Endothelial cell of umbilical vein (primary cell): ENCODE measurements at regions not wholly inside any gene's neighbourhood (a gene's known extent, or its start where the extent isn't known, plus 50 kb on each side); places are given as distances from the start of the nearest gene placed in this dataset.

ENCODE experiments used
- BruUV-seq: library from RNA; stranded (reverse); fragments of 400-500 nt; replicated peaks from 2 replicates; lab custom pipeline; 2021; lab: Mats Ljungman, UMichigan
- CTCF ChIA-PET: fragments of 300-600, 350-600 bp; sonication (Branson Sonifier 250); formaldehyde crosslinking; loops from one replicate; lab custom pipeline; 2021; ENCODE audit warnings: antibody characterized with exemption, inconsistent platforms; lab: Charles Lee
- POLR2A ChIA-PET: fragments of 300-600, 350-600 bp; sonication (Branson Sonifier 250); formaldehyde crosslinking; loops from one replicate; lab custom pipeline; 2021; ENCODE audit warnings: antibody characterized with exemption, inconsistent platforms; lab: Charles Lee
- DNase-seq: peaks from one replicate; pipeline ENCODE4 v3.0.0-alpha.2; 2011; ENCODE audit warnings: low read depth, low spot score
- FAIRE-seq: peaks from 2 replicates; lab custom pipeline; 2011; peaks lifted over from hg19 to GRCh38; lab: Jason Lieb, UNC
- H2AFZ ChIP-seq: 2 replicates; pipeline ENCODE4 v1.6.0; 2012; ENCODE audit warnings: low read depth, low read length, control low read depth, inconsistent platforms
- H3K27ac ChIP-seq: 2 replicates; pipeline ENCODE4 v1.5.1; 2011; ENCODE audit warnings: low read depth, mild to moderate bottlenecking, control low read depth, low read length, moderate library complexity; ENCODE audit not compliant: insufficient read depth
- H3K27me3 ChIP-seq, 2 experiments: 2 replicates each; pipeline versions ENCODE4 v1.6.0 to v1.6.1; 2011; ENCODE audit warnings: low read length in 2 of 2, mixed read lengths in 1 of 2; ENCODE audit not compliant: control insufficient read depth in 2 of 2, insufficient read depth in 2 of 2
- H3K36me3 ChIP-seq, 2 experiments: 2 replicates in 1 of 2; 3 replicates in 1 of 2; pipeline ENCODE4 v1.5.1; 2011; ENCODE audit warnings: low read length in 2 of 2, mild to moderate bottlenecking in 1 of 2, moderate library complexity in 1 of 2; ENCODE audit not compliant: control insufficient read depth in 2 of 2, insufficient read depth in 2 of 2; ENCODE audit errors: extremely low read depth in 1 of 2
- H3K4me1 ChIP-seq: 3 replicates; pipeline ENCODE4 v1.5.1; 2011; ENCODE audit warnings: mild to moderate bottlenecking, low read length; ENCODE audit not compliant: control insufficient read depth, insufficient read depth; ENCODE audit errors: extremely low read depth
- H3K4me2 ChIP-seq: 2 replicates; pipeline ENCODE4 v1.6.1; 2011; ENCODE audit warnings: low read length, control low read depth, mixed read lengths; ENCODE audit not compliant: insufficient read depth
- H3K4me3 ChIP-seq, 3 experiments: fragments of 200-600 bp in 1 of 3; sonication (generic), shearing (Covaris generic) in 1 of 3; replicated peaks in 1 of 3; 2 replicates each; pipeline ENCODE4 v1.5.1; 2011 to 2016; ENCODE audit warnings: control low read depth in 3 of 3, low read length in 3 of 3, mild to moderate bottlenecking in 2 of 3, inconsistent platforms in 1 of 3, low read depth in 1 of 3, moderate library complexity in 1 of 3; ENCODE audit not compliant: insufficient read depth in 1 of 3
- H3K79me2 ChIP-seq: 2 replicates; pipeline ENCODE4 v1.6.0; 2012; ENCODE audit warnings: low read length, inconsistent platforms; ENCODE audit not compliant: control insufficient read depth, insufficient read depth
- H3K9ac ChIP-seq: replicated peaks from 2 replicates; pipeline ENCODE3; 2011; ENCODE audit warnings: low read length, control low read depth; ENCODE audit not compliant: insufficient read depth; ENCODE audit errors: extremely low read depth
- H3K9me1 ChIP-seq: replicated peaks from 3 replicates; pipeline ENCODE4 v1.6.0; 2011; ENCODE audit warnings: mild to moderate bottlenecking, low read length; ENCODE audit not compliant: control insufficient read depth, insufficient read depth; ENCODE audit errors: extremely low read depth
- H3K9me3 ChIP-seq: replicated peaks from 2 replicates; pipeline ENCODE4 v1.5.1; 2012; ENCODE audit warnings: low read length, inconsistent platforms; ENCODE audit not compliant: control insufficient read depth, insufficient read depth
- H4K20me1 ChIP-seq: replicated peaks from 2 replicates; pipeline ENCODE3; 2011; ENCODE audit warnings: mild to moderate bottlenecking, low read length; ENCODE audit not compliant: control insufficient read depth, insufficient read depth; ENCODE audit errors: extremely low read depth
- EZH2 ChIP-seq: IDR thresholded peaks from 2 replicates; pipeline ENCODE4 v1.6.1; 2012; ENCODE audit warnings: borderline replicate concordance, low read depth, mild to moderate bottlenecking, moderate library complexity, low read length, inconsistent platforms; ENCODE audit not compliant: severe bottlenecking
- FOS ChIP-seq: IDR thresholded peaks from 2 replicates; pipeline ENCODE4 v1.6.1; 2011; ENCODE audit warnings: mild to moderate bottlenecking, low read length, moderate library complexity, borderline replicate concordance; ENCODE audit not compliant: insufficient read depth
- GATA2 ChIP-seq: IDR thresholded peaks from 2 replicates; pipeline ENCODE4 v1.7.0; 2011; ENCODE audit warnings: low read depth, mild to moderate bottlenecking, moderate library complexity, mixed read lengths, low read length; ENCODE audit not compliant: insufficient read length, insufficient read depth
- JUN ChIP-seq: IDR thresholded peaks from 2 replicates; pipeline ENCODE4 v1.6.1; 2011; ENCODE audit warnings: borderline replicate concordance, low read depth; ENCODE audit not compliant: insufficient read length, insufficient read depth
- MYC ChIP-seq: IDR thresholded peaks from one replicate; pipeline ENCODE4 v1.6.1; 2011; ENCODE audit warnings: mild to moderate bottlenecking, low read depth, low read length
- POLR2A ChIP-seq: IDR thresholded peaks from 2 replicates; pipeline ENCODE4 v1.6.1; 2012; ENCODE audit warnings: low read depth, mild to moderate bottlenecking, control low read depth, low read length
- POLR2AphosphoS5 ChIP-seq: IDR thresholded peaks from 2 replicates; pipeline ENCODE4 v1.6.1; 2012; ENCODE audit warnings: low read depth, mild to moderate bottlenecking, control low read depth, low read length, moderate library complexity; ENCODE audit not compliant: insufficient read depth
- dilution Hi-C: fragments of 300-500 bp; cut with MboI; formaldehyde crosslinking; loops from one replicate; pipeline ENCODE4 v1.15.0; 2019; ENCODE audit warnings: low sequenced_read_pairs; ENCODE audit not compliant: extremely low pct_ligation_motif_present
- intact Hi-C: fragments of 100-400 bp; cut with micrococcal nuclease; formaldehyde crosslinking; loops from one replicate; pipeline ENCODE4 v1.10.0; 2022
- TF ChIP-seq, protein P1 (sequence below), 2 donors: IDR thresholded peaks; 1 replicate in 1 of 2; 2 replicates in 1 of 2; pipeline ENCODE4 v1.5.1; 2011; ENCODE audit warnings: low read length in 2 of 2, mild to moderate bottlenecking in 2 of 2, moderate library complexity in 2 of 2, control low read depth in 1 of 2, inconsistent platforms in 1 of 2, low read depth in 1 of 2; ENCODE audit not compliant: insufficient read depth in 1 of 2; ENCODE audit errors: extremely low read depth in 1 of 2
- TF ChIP-seq, protein P2 (sequence below): IDR thresholded peaks from 2 replicates; pipeline ENCODE4 v1.6.1; 2011; ENCODE audit not compliant: insufficient read depth, insufficient read length

DNA sequence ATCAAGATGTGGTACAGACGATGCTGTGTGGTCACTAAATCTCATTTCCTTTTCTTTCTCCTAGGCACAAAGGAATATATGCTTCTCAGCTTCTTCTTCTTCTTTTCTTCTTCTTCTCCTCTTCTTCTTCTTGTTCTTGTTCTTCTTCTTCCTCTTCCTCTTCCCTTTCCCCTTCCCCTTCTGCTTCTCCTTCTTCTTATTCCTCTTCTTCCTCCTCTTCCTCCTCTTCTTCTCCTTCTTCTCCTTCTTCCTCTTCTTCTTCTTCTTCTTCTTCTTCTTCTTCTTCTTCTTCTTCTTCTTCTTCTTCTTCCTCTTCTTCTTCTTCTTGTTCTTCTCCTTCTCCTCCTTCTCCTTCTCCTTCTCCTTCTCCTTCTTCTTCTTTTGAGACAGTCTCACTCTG lies 190.4 kb upstream of the DTNBP1 start:
- Histone ChIP-seq H3K27ac (no peak overlapping the region), H3K4me3 (no peak overlapping the region), H3K9ac (no peak overlapping the region), H3K4me2 (no peak overlapping the region), H3K4me1 (no peaks in the 10 kb centered on the region), H3K36me3 (no peaks in the 10 kb centered on the region), H3K9me3 (no peaks in the 10 kb centered on the region), H3K9me1 (no peaks in the 10 kb centered on the region), H2AFZ (no peak overlapping the region), H3K79me2 (no peaks in the 10 kb centered on the region), H3K27me3 (peaks cover 0 to 3% of the 10 kb centered on the region in 2 experiments), H4K20me1 (no peaks in the 10 kb centered on the region)
- intact Hi-C loops, result no loop called here
- DNase-seq, result no peak
- ChIA-PET POLR2A (no interaction called here), CTCF (no interaction called here)
- dilution Hi-C loops, result no loop called here
- FAIRE-seq, result no peak
- no peak for TF ChIP-seq EZH2
- no peak for TF ChIP-seq JUN
- TF ChIP-seq, protein P1, sequence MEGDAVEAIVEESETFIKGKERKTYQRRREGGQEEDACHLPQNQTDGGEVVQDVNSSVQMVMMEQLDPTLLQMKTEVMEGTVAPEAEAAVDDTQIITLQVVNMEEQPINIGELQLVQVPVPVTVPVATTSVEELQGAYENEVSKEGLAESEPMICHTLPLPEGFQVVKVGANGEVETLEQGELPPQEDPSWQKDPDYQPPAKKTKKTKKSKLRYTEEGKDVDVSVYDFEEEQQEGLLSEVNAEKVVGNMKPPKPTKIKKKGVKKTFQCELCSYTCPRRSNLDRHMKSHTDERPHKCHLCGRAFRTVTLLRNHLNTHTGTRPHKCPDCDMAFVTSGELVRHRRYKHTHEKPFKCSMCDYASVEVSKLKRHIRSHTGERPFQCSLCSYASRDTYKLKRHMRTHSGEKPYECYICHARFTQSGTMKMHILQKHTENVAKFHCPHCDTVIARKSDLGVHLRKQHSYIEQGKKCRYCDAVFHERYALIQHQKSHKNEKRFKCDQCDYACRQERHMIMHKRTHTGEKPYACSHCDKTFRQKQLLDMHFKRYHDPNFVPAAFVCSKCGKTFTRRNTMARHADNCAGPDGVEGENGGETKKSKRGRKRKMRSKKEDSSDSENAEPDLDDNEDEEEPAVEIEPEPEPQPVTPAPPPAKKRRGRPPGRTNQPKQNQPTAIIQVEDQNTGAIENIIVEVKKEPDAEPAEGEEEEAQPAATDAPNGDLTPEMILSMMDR (IDR thresholded peaks at IDR 0.05; ENCODE audit: extremely low read depth in 1 of 2, insufficient read depth in 1 of 2, low read depth in 1 of 2, low read length in 2 of 2), result no peak
- TF ChIP-seq POLR2A, result no peak
- no peak for TF ChIP-seq GATA2
- TF ChIP-seq POLR2AphosphoS5, result no peak
- no peak for TF ChIP-seq FOS
- TF ChIP-seq, protein P2, sequence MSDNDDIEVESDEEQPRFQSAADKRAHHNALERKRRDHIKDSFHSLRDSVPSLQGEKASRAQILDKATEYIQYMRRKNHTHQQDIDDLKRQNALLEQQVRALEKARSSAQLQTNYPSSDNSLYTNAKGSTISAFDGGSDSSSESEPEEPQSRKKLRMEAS, result no peak
- TF ChIP-seq MYC, result no peak
- no TSS peak for BruUV-seq
